ENCODE measurements at regions not wholly inside any gene's neighbourhood (a gene's known extent, or its start where the extent isn't known, plus 50 kb on each side); places are given as distances from the start of the nearest gene placed in this dataset.

- 85% methylated on average over 4 of the region's 4 CpGs for WGBS (ENCODE audit: insufficient coverage)
- H3K4me1 Mint-ChIP-seq: no peaks in the 10 kb centered on the region
- no peak for ATAC-seq
- H3K4me3 Mint-ChIP-seq: no peak overlapping the region
- H3K27ac Mint-ChIP-seq: no peak overlapping the region
- Histone ChIP-seq H3K27me3 (ENCODE audit: control insufficient read depth, insufficient read depth, low read length) (no peaks in the 10 kb centered on the region), H3K4me3 (ENCODE audit: low read length) (no peak overlapping the region), H3K9me3 (ENCODE audit: control insufficient read depth, insufficient read depth, low read length) (no peaks in the 10 kb centered on the region), H3K4me1 (ENCODE audit: control insufficient read depth, insufficient read depth, low read length) (no peaks in the 10 kb centered on the region), H3K27ac (ENCODE audit: low read length) (no peak overlapping the region), H3K36me3 (ENCODE audit: control insufficient read depth, insufficient read depth, low read length) (no peaks in the 10 kb centered on the region)
- intact Hi-C loops (cut with micrococcal nuclease): no loop called here
- peaks cover 14 to 67% of the 10 kb centered on the region in 2 donors for H3K27me3 Mint-ChIP-seq (ENCODE audit: low read depth in 2 of 2)
- no peak for DNase-seq
- no peaks in the 10 kb centered on the region for H3K9me3 Mint-ChIP-seq
- TF ChIP-seq CTCF (IDR thresholded peaks at IDR 0.05): no peak
- H3K36me3 Mint-ChIP-seq: no peaks in the 10 kb centered on the region
Measured at GRCh38 chr2:204089574-204089973, 153.0 kb downstream of the ICOS start.

DNA sequence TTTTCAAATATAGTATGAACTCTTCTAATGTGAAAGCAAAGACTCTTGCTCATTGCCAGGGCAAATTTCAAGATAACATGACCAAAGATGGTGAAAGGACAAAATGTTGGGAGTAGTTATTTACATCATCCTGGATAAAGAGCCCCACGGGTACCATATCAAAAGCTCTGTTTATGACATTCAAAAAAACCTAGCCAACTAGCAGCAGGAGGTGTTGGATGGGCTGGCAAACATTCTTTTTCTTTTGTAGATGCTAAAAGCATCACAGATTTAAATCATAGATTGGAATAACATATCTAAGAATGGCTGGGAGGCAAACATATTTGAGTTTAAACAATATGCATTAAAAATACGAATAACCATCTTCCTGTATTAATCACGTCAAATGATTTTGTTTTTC, 153.5 kb downstream of the ICOS start:
- intact Hi-C loops (cut with micrococcal nuclease): no loop called here
- Histone ChIP-seq H3K4me1 (ENCODE audit: control insufficient read depth, insufficient read depth, low read length) (no peaks in the 10 kb centered on the region), H3K27me3 (ENCODE audit: control insufficient read depth, insufficient read depth, low read length) (no peaks in the 10 kb centered on the region), H3K27ac (ENCODE audit: low read length) (no peak overlapping the region), H3K36me3 (ENCODE audit: control insufficient read depth, insufficient read depth, low read length) (no peaks in the 10 kb centered on the region), H3K9me3 (ENCODE audit: control insufficient read depth, insufficient read depth, low read length) (no peaks in the 10 kb centered on the region), H3K4me3 (ENCODE audit: low read length) (no peak overlapping the region)
- ATAC-seq (no peak), DNase-seq (no peak)
- 92% methylated on average over 2 of the region's 3 CpGs for WGBS (ENCODE audit: insufficient coverage)
- Mint-ChIP-seq H3K36me3 (no peaks in the 10 kb centered on the region), H3K9me3 (no peaks in the 10 kb centered on the region), H3K27ac (no peak overlapping the region), H3K4me3 (no peak overlapping the region), H3K4me1 (no peaks in the 10 kb centered on the region), H3K27me3 (ENCODE audit: low read depth in 2 of 2) (peaks cover 13 to 67% of the 10 kb centered on the region in 2 donors)
- no peak for TF ChIP-seq CTCF (IDR thresholded peaks at IDR 0.05)

DNA sequence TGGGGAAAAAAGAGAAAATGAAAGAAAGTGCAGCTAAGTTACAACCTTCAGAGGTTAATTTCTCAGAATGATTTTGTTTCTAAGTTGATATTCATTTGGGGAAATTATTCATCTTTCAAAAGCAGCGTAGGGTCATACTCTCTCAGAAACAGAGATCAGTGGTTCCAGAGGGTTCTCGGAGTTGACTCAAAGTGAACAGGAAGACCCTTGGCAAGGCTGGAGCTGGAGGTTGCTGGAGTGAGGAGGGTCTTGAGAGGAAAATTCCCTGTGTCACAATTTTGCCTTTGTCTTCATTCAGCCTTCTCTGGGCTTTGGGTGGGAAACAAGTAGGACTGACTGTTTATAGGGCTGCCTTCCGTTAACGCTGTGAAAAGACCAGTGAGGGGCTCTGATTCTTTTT, 168.2 kb downstream of the ICOS start:
- Histone ChIP-seq H3K4me3 (ENCODE audit: low read length) (no peak overlapping the region), H3K4me1 (ENCODE audit: control insufficient read depth, insufficient read depth, low read length) (peaks cover 16% of the 10 kb centered on the region), H3K9me3 (ENCODE audit: control insufficient read depth, insufficient read depth, low read length) (no peaks in the 10 kb centered on the region), H3K27ac (ENCODE audit: low read length) (no peak overlapping the region), H3K36me3 (ENCODE audit: control insufficient read depth, insufficient read depth, low read length) (no peaks in the 10 kb centered on the region), H3K27me3 (ENCODE audit: control insufficient read depth, insufficient read depth, low read length) (peaks cover 3% of the 10 kb centered on the region)
- WGBS (ENCODE audit: insufficient coverage): 79% methylated on average over 4 of the region's 4 CpGs
- Mint-ChIP-seq H3K4me3 (no peak overlapping the region), H3K36me3 (no peaks in the 10 kb centered on the region), H3K9me3 (no peaks in the 10 kb centered on the region), H3K27ac (no peak overlapping the region), H3K4me1 (peaks cover 16% of the 10 kb centered on the region in 2 donors), H3K27me3 (ENCODE audit: low read depth in 2 of 2) (peaks cover 15 to 56% of the 10 kb centered on the region in 2 donors)
- TF ChIP-seq CTCF (IDR thresholded peaks at IDR 0.05): no peak
- no peak for ATAC-seq
- intact Hi-C loops (cut with micrococcal nuclease): no loop called here
- no peak for DNase-seq

DNA sequence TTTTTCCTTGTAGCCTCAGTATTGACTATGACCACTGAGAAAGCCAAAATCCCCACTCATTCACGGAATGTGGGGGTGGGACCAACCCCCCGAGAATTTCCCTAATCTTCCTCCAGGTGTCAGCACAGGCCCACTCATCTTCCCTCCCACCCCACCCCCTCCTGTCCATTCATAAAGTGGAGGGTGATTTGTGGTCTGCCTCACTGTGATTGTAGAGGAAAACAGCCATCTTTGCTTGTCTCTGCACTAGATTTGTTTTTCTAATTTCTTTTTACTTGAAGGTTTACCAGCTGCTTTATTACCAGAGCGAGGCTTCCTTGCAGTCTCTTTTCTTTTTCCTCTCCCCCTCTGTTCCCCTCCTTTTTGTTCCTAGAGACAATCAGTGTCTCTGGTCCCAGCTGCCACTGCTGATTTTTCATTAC, 171.8 kb downstream of the ICOS start:
- intact Hi-C loops (cut with micrococcal nuclease): loop anchor here (1.0 to 2.0 kb wide), 3 partner anchors 37 to 1840 kb away; no protein-coding TSS in a partner anchor
- WGBS (ENCODE audit: insufficient coverage): 12% methylated on average over 1 of the region's 3 CpGs
- H3K27ac Mint-ChIP-seq: peak overlapping the region in 1 of 2 donors; percentile 85
- no peaks in the 10 kb centered on the region for H3K36me3 Mint-ChIP-seq
- H3K27ac ChIP-seq (ENCODE audit: low read length): no peak overlapping the region
- peak; percentile 63 to 75 (median 74) for ATAC-seq
- H3K9me3 Mint-ChIP-seq: no peaks in the 10 kb centered on the region
- H3K27me3 Mint-ChIP-seq (ENCODE audit: low read depth in 2 of 2): peaks cover 34 to 59% of the 10 kb centered on the region in 2 donors
- peaks cover 35 to 38% of the 10 kb centered on the region in 2 donors for H3K4me1 Mint-ChIP-seq
- H3K36me3 ChIP-seq (ENCODE audit: control insufficient read depth, insufficient read depth, low read length): no peaks in the 10 kb centered on the region
- TF ChIP-seq CTCF (IDR thresholded peaks at IDR 0.05): peak; percentile 76
- H3K9me3 ChIP-seq (ENCODE audit: control insufficient read depth, insufficient read depth, low read length): no peaks in the 10 kb centered on the region
- peaks cover 30% of the 10 kb centered on the region for H3K4me1 ChIP-seq (ENCODE audit: control insufficient read depth, insufficient read depth, low read length)
- peak; percentile 22 to 84 for DNase-seq
- peak overlapping the region; percentile 60 for H3K4me3 Mint-ChIP-seq
- peaks cover 15% of the 10 kb centered on the region for H3K27me3 ChIP-seq (ENCODE audit: control insufficient read depth, insufficient read depth, low read length)
- H3K4me3 ChIP-seq (ENCODE audit: low read length): no peak overlapping the region
